Esophagus squamous epithelium (tissue), 5 donors: ENCODE measurements at regions not wholly inside any gene's neighbourhood (a gene's known extent, or its start where the extent isn't known, plus 50 kb on each side); places are given as distances from the start of the nearest gene placed in this dataset.

Source experiments
- DNase-seq: peaks from one replicate; lab custom pipeline; 2025; lab: John Stamatoyannopoulos, UW
- H3K27ac ChIP-seq, 4 donors: fragments of 200-600 bp; sonication (generic); one replicate each; pipeline ENCODE4 v1.5.1; 2016 to 2019; ENCODE audit warnings: mild to moderate bottlenecking in 1 of 4
- H3K27me3 ChIP-seq, 4 donors: fragments of 200-600 bp; sonication (generic); 1 replicate in 3 of 4; 2 replicates in 1 of 4; pipeline versions ENCODE4 v1.5.1 to v1.6.0; 2017 to 2021; ENCODE audit warnings: antibody characterized with exemption in 1 of 4
- H3K36me3 ChIP-seq, 3 donors: fragments of 200-600 bp; sonication (generic); one replicate each; pipeline ENCODE4 v1.5.1; 2016 to 2019
- H3K4me1 ChIP-seq, 3 donors: fragments of 200-600 bp; sonication (generic); one replicate each; pipeline ENCODE4 v1.5.1; 2017 to 2019
- H3K4me3 ChIP-seq, 4 donors: fragments of 200-600 bp; sonication (generic); 1 replicate in 3 of 4; 2 replicates in 1 of 4; pipeline ENCODE4 v1.5.1; 2016 to 2019; ENCODE audit warnings: mild to moderate bottlenecking in 2 of 4, moderate library complexity in 1 of 4
- H3K9me3 ChIP-seq, 3 donors: fragments of 200-600 bp; sonication (generic); one replicate each; pipeline ENCODE4 v1.5.1; 2016 to 2019
- POLR2A ChIP-seq, 4 donors: fragments of 450-650 bp; IDR thresholded peaks; one replicate each; pipeline ENCODE4 v1.6.1; 2017; ENCODE audit warnings: antibody characterized with exemption in 4 of 4, mild to moderate bottlenecking in 4 of 4, moderate library complexity in 3 of 4
- WGBS, 2 donors: methylation state at CpG; one replicate each; pipeline ENCODE4 v1.1.5; 2018; 5-methylcytosine and 5-hydroxymethylcytosine counted together
- intact Hi-C: fragments of 100-400 bp; cut with DNase I; formaldehyde crosslinking; loops from one replicate; pipeline ENCODE4 v1.15.0; 2022
- TF ChIP-seq, protein P1 (sequence below), 6 experiments: fragments of 450-650 bp in 4 of 6; fragments of 200-600 bp in 2 of 6; sonication (generic) in 2 of 6; IDR thresholded peaks; one replicate each; pipeline ENCODE4 v1.5.1; 2016 to 2019; ENCODE audit warnings: antibody characterized with exemption in 6 of 6, mild to moderate bottlenecking in 4 of 6, moderate library complexity in 4 of 6
- donor health status: DM: yes; HTN: yes; CAD: no.

DNA sequence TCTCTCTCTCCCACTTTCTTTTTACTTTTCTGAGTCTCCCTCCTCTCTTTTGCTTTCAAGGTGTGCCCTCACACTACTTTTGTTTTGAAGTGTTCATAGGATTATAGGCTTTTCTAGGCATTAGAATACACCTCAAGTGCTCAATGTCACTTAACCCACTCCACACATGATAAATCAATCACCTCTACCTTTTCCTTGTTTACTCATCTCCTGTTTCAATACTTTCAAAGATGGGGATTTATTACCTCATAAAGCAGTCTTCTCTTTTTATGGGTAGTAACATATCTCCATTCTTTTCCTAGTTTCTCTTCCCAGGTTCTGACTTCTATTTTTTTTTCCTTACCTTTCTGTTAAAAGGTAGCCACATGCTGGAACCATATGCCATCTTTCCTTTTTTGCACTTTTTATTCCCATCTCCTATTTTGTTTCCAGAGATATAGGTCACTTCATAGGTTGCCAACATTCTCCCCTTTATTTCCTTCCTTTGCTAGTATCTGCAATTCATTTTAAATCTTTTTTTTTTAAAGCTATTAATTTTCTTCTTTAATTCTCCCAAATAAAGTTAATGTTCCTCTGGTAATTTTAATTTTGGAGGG, 137.6 kb upstream of the SLC10A2 start:
- no peaks in the 10 kb centered on the region for H3K9me3 ChIP-seq
- no peak overlapping the region for H3K27ac ChIP-seq
- no peaks in the 10 kb centered on the region for H3K27me3 ChIP-seq
- DNase-seq = no peak
- no peaks in the 10 kb centered on the region for H3K36me3 ChIP-seq
- H3K4me1 ChIP-seq = no peaks in the 10 kb centered on the region
- TF ChIP-seq POLR2A (IDR thresholded peaks at IDR 0.05) = no peak
- TF ChIP-seq, protein P1, sequence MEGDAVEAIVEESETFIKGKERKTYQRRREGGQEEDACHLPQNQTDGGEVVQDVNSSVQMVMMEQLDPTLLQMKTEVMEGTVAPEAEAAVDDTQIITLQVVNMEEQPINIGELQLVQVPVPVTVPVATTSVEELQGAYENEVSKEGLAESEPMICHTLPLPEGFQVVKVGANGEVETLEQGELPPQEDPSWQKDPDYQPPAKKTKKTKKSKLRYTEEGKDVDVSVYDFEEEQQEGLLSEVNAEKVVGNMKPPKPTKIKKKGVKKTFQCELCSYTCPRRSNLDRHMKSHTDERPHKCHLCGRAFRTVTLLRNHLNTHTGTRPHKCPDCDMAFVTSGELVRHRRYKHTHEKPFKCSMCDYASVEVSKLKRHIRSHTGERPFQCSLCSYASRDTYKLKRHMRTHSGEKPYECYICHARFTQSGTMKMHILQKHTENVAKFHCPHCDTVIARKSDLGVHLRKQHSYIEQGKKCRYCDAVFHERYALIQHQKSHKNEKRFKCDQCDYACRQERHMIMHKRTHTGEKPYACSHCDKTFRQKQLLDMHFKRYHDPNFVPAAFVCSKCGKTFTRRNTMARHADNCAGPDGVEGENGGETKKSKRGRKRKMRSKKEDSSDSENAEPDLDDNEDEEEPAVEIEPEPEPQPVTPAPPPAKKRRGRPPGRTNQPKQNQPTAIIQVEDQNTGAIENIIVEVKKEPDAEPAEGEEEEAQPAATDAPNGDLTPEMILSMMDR (IDR thresholded peaks at IDR 0.05) = no peak
- intact Hi-C loops = no loop called here
- no peak overlapping the region for H3K4me3 ChIP-seq

- intact Hi-C loops = no loop called here
- Histone ChIP-seq H3K27ac (no peak overlapping the region), H3K9me3 (no peaks in the 10 kb centered on the region), H3K4me1 (no peaks in the 10 kb centered on the region), H3K27me3 (no peaks in the 10 kb centered on the region), H3K4me3 (no peak overlapping the region), H3K36me3 (no peaks in the 10 kb centered on the region)
- 50 to 77% methylated on average over 1 of the region's 1 CpG for WGBS, 2 donors
- DNase-seq = no peak
- TF ChIP-seq POLR2A (IDR thresholded peaks at IDR 0.05) = no peak
- TF ChIP-seq, protein P1 (IDR thresholded peaks at IDR 0.05) = no peak
Measured at GRCh38 chr13:103200118-103200885, 134.1 kb upstream of the SLC10A2 start.

DNA sequence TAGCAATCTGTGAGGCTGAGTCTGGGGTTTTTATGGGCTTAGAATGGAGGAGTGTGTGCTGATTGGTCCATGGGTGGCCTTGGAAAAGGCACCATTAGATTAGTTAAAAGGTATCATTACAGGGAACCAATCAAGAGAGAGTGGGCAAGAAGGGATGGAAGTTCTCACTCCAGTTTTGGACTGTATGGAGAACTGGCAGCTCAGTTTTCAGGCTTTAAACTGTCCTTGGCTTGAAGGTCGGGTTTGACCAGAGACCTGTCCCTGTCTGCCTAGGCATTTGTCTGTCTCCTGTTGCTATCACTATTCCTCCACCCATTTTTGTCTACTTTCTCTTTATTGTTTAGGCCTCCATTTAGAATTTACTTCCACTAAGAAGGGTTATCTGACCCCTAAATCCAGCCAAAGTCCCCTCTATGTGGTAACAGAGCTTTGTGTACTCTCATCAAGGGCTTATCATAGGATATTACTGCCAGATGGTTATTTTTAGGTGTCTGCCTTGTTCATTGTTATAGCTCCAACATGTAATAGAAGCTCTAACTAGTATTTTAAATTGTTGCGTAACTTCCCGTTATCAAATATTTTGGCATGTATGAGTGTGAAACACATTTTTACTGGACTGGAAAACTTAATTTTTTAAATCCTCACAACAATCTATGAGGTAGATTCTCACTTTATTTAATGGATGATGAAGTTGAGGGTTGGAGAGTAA, 133.3 kb upstream of the SLC10A2 start:
- WGBS, 2 donors = 77 to 83% methylated on average over 3 of the region's 3 CpGs
- intact Hi-C loops = no loop called here
- Histone ChIP-seq H3K9me3 (no peaks in the 10 kb centered on the region), H3K27ac (no peak overlapping the region), H3K27me3 (no peaks in the 10 kb centered on the region), H3K4me1 (no peaks in the 10 kb centered on the region), H3K4me3 (no peak overlapping the region), H3K36me3 (no peaks in the 10 kb centered on the region)
- TF ChIP-seq, protein P1 (IDR thresholded peaks at IDR 0.05) = no peak
- TF ChIP-seq POLR2A (IDR thresholded peaks at IDR 0.05) = no peak
- no peak for DNase-seq

DNA sequence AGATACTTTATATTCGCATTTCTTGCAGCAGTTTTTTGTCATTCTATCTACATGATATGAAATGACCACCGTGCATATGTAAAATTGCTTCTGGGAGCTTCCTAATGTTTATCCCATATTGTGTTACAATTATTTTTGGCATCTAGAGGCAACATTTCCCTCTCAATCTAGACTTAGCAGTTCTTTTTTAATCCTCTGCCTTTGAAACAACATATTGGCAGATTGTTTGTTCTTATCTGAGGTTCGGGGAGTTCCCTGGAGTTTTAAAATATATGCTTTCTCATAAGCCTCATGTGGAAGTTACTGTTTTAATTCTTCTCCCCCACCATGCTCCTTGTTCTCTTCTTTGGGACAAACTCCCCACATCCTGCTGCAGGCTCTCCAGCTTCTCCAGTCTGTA, 130.1 kb upstream of the SLC10A2 start:
- 51 to 70% methylated on average over 3 of the region's 3 CpGs for WGBS, 2 donors
- TF ChIP-seq, protein P1 (IDR thresholded peaks at IDR 0.05) = no peak
- no peak for DNase-seq

DNA sequence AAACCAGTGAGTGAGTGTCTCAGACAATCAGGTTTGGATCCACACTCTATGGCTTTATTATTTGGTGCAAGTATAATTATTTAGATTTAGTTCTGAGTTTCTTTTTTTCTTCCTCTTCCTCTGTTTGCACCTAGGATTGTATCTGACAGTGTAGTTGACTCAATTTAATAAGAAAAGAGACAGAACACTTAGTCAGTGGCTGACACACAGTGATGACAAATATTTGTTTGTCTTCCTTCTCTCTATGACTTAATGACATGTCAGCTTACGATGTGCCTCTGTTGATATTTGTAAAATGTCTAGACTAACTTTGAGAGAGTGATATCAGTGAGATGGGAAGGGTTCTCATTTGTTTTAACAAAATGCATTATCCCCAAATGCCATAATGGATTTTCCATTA, 129.5 kb upstream of the SLC10A2 start:
- Histone ChIP-seq H3K4me3 (no peak overlapping the region), H3K36me3 (no peaks in the 10 kb centered on the region), H3K27ac (no peak overlapping the region), H3K9me3 (no peaks in the 10 kb centered on the region), H3K27me3 (no peaks in the 10 kb centered on the region), H3K4me1 (no peaks in the 10 kb centered on the region)
- 10 to 27% methylated on average over 1 of the region's 1 CpG for WGBS, 2 donors
- intact Hi-C loops = no loop called here
- DNase-seq = no peak
- TF ChIP-seq, protein P1 (IDR thresholded peaks at IDR 0.05) = no peak
- TF ChIP-seq POLR2A (IDR thresholded peaks at IDR 0.05) = no peak

More for the DNA sequence above, 130.1 kb upstream of the SLC10A2 start:
- no peak overlapping the region for H3K27ac ChIP-seq
- no peaks in the 10 kb centered on the region for H3K27me3 ChIP-seq
- intact Hi-C loops = no loop called here
- no peak overlapping the region for H3K4me3 ChIP-seq
- H3K9me3 ChIP-seq = no peaks in the 10 kb centered on the region
- no peaks in the 10 kb centered on the region for H3K4me1 ChIP-seq
- H3K36me3 ChIP-seq = no peaks in the 10 kb centered on the region
